Stimulated activated naive CD8-positive, alpha-beta T cell treated with anti-CD3 and anti-CD28 coated beads, Interleukin-15, amount 100 ng/mL, for 72 hours (primary cell): ENCODE measurements at regions not wholly inside any gene's neighbourhood (a gene's known extent, or its start where the extent isn't known, plus 50 kb on each side); places are given as distances from the start of the nearest gene placed in this dataset.
"Not testable (repeated sequence)": the region's sequence is repeated elsewhere in the genome, so short reads cannot be mapped to it uniquely, and the experiment has no call there.

Experiments
- ATAC-seq: fragments of 150-1000 bp; cut with Tn5 transposase; 2 replicates; pipeline ENCODE4 v1.10.0; 2021; ENCODE audit warnings: mild to moderate bottlenecking, moderate library complexity
- DNase-seq, 2 donors: peaks; one replicate each; pipeline ENCODE4 v3.0.0; 2021 to 2022
- H3K27ac Mint-ChIP-seq, 2 donors: one replicate each; pipeline ENCODE4 v1.8.0; 2022; ENCODE audit warnings: mild to moderate bottlenecking in 2 of 2, mixed read lengths in 2 of 2, moderate library complexity in 2 of 2
- H3K27me3 Mint-ChIP-seq: one replicate; pipeline ENCODE4 v1.8.0; 2022; ENCODE audit warnings: mixed read lengths
- H3K4me1 Mint-ChIP-seq: one replicate; pipeline ENCODE4 v1.8.0; 2022; ENCODE audit warnings: mild to moderate bottlenecking, mixed read lengths
- H3K4me3 Mint-ChIP-seq, 2 donors: one replicate each; pipeline ENCODE4 v1.8.0; 2022; ENCODE audit warnings: mild to moderate bottlenecking in 2 of 2, mixed read lengths in 2 of 2, moderate library complexity in 1 of 2
- H3K9me3 Mint-ChIP-seq, 2 donors: one replicate each; pipeline ENCODE4 v1.8.0; 2022; ENCODE audit warnings: mixed read lengths in 2 of 2

- DNase-seq (no peak), ATAC-seq (no peak)
- Mint-ChIP-seq H3K9me3 (peaks cover 7% of the 10 kb centered on the region in 2 donors), H3K4me1 (no peaks in the 10 kb centered on the region), H3K27me3 (peaks cover 3% of the 10 kb centered on the region), H3K4me3 (no peak overlapping the region), H3K27ac (no peak overlapping the region)
These were observed 72.9 kb downstream of the ZNF783 start for GRCh38 chr7:149334930-149335329.

- Mint-ChIP-seq H3K9me3 (peaks cover 30 to 44% of the 10 kb centered on the region in 2 donors), H3K4me3 (no peak overlapping the region), H3K4me1 (no peaks in the 10 kb centered on the region), H3K27ac (no peak overlapping the region), H3K27me3 (peaks cover 15% of the 10 kb centered on the region)
- DNase-seq (no peak), ATAC-seq (no peak)
These were observed 86.9 kb downstream of the ZNF783 start for GRCh38 chr7:149348758-149349369.

GRCh38 chr7:149353739-149354504, 91.9 kb downstream of the ZNF783 start:
- Mint-ChIP-seq H3K27ac (no peak overlapping the region), H3K9me3 (peaks cover 0 to 13% of the 10 kb centered on the region in 2 donors), H3K4me3 (no peak overlapping the region), H3K27me3 (no peaks in the 10 kb centered on the region), H3K4me1 (no peaks in the 10 kb centered on the region)
- ATAC-seq (no peak), DNase-seq (no peak)

- ATAC-seq, H3K27ac Mint-ChIP-seq, H3K4me1 Mint-ChIP-seq, H3K4me3 Mint-ChIP-seq, DNase-seq, H3K27me3 Mint-ChIP-seq: not testable (repeated sequence)
- H3K9me3 Mint-ChIP-seq = peaks cover 0 to 13% of the 10 kb centered on the region in 2 donors
These were observed 93.0 kb downstream of the ZNF783 start for GRCh38 chr7:149355035-149355389.

- no peak overlapping the region for H3K4me3 Mint-ChIP-seq
- peak; percentile 50 for ATAC-seq
- H3K9me3 Mint-ChIP-seq = peaks cover 0 to 17% of the 10 kb centered on the region in 2 donors
- H3K4me1 Mint-ChIP-seq = no peaks in the 10 kb centered on the region
- no peaks in the 10 kb centered on the region for H3K27me3 Mint-ChIP-seq
- peak overlapping the region in 1 of 2 donors; percentile 82 for H3K27ac Mint-ChIP-seq
- no peak for DNase-seq
These were observed 93.5 kb downstream of the ZNF783 start for GRCh38 chr7:149355390-149356048.

GRCh38 chr7:149362696-149363095, 98.2 kb downstream of the ZNF777 start:
- Mint-ChIP-seq H3K4me3 (no peak overlapping the region), H3K4me1 (peaks cover 4% of the 10 kb centered on the region), H3K27me3 (peaks cover 13% of the 10 kb centered on the region), H3K27ac (no peak overlapping the region), H3K9me3 (peaks cover 13 to 44% of the 10 kb centered on the region in 2 donors)
- no peak for DNase-seq
- no peak for ATAC-seq

- Mint-ChIP-seq H3K4me3 (no peak overlapping the region), H3K27ac (peak overlapping the region in 1 of 2 donors; percentile 37), H3K27me3 (peaks cover 23% of the 10 kb centered on the region), H3K4me1 (peaks cover 5% of the 10 kb centered on the region), H3K9me3 (peaks cover 13 to 29% of the 10 kb centered on the region in 2 donors)
- no peak for DNase-seq
- no peak for ATAC-seq
These were observed 93.3 kb downstream of the ZNF777 start for GRCh38 chr7:149367418-149368180.

- peaks cover 23% of the 10 kb centered on the region for H3K27me3 Mint-ChIP-seq
- ATAC-seq (no peak), DNase-seq (no peak)
- H3K9me3 Mint-ChIP-seq = peaks cover 17 to 32% of the 10 kb centered on the region in 2 donors
- H3K27ac Mint-ChIP-seq = no peak overlapping the region
- peaks cover 5% of the 10 kb centered on the region for H3K4me1 Mint-ChIP-seq
- H3K4me3 Mint-ChIP-seq = no peak overlapping the region
These were observed 91.4 kb downstream of the ZNF777 start for GRCh38 chr7:149369497-149369896.

GRCh38 chr7:149370790-149371189, 90.1 kb downstream of the ZNF777 start:
- H3K27me3 Mint-ChIP-seq = peaks cover 20% of the 10 kb centered on the region
- no peak overlapping the region for H3K4me3 Mint-ChIP-seq
- peaks cover 5% of the 10 kb centered on the region for H3K4me1 Mint-ChIP-seq
- ATAC-seq (no peak), DNase-seq (no peak)
- no peak overlapping the region for H3K27ac Mint-ChIP-seq
- peaks cover 13 to 25% of the 10 kb centered on the region in 2 donors for H3K9me3 Mint-ChIP-seq

- peaks cover 9 to 20% of the 10 kb centered on the region in 2 donors for H3K9me3 Mint-ChIP-seq
- DNase-seq (no peak), ATAC-seq (no peak)
- peaks cover 7% of the 10 kb centered on the region for H3K27me3 Mint-ChIP-seq
- no peak overlapping the region for H3K4me3 Mint-ChIP-seq
- H3K27ac Mint-ChIP-seq = no peak overlapping the region
- no peaks in the 10 kb centered on the region for H3K4me1 Mint-ChIP-seq
These were observed 87.8 kb downstream of the ZNF777 start for GRCh38 chr7:149373089-149373488.

GRCh38 chr7:149375234-149376008, 85.4 kb downstream of the ZNF777 start:
- peaks cover 17 to 33% of the 10 kb centered on the region in 2 donors for H3K9me3 Mint-ChIP-seq
- ATAC-seq = no peak
- H3K27ac Mint-ChIP-seq = no peak overlapping the region
- no peaks in the 10 kb centered on the region for H3K27me3 Mint-ChIP-seq
- no peaks in the 10 kb centered on the region for H3K4me1 Mint-ChIP-seq
- H3K4me3 Mint-ChIP-seq = no peak overlapping the region
- DNase-seq = no peak

- no peak for DNase-seq
- Mint-ChIP-seq H3K4me1 (no peaks in the 10 kb centered on the region), H3K9me3 (peaks cover 24 to 29% of the 10 kb centered on the region in 2 donors), H3K27me3 (no peaks in the 10 kb centered on the region), H3K4me3 (no peak overlapping the region), H3K27ac (no peak overlapping the region)
- ATAC-seq = no peak
These were observed 83.5 kb downstream of the ZNF777 start for GRCh38 chr7:149377386-149377785.

GRCh38 chr7:149379625-149380024, 81.2 kb downstream of the ZNF777 start:
- no peak overlapping the region for H3K27ac Mint-ChIP-seq
- H3K27me3 Mint-ChIP-seq = peaks cover 12% of the 10 kb centered on the region
- ATAC-seq (no peak), DNase-seq (no peak)
- no peaks in the 10 kb centered on the region for H3K4me1 Mint-ChIP-seq
- H3K4me3 Mint-ChIP-seq = no peak overlapping the region
- H3K9me3 Mint-ChIP-seq = peaks cover 15 to 19% of the 10 kb centered on the region in 2 donors

- no peak overlapping the region for H3K4me3 Mint-ChIP-seq
- peaks cover 15 to 19% of the 10 kb centered on the region in 2 donors for H3K9me3 Mint-ChIP-seq
- ATAC-seq = no peak
- DNase-seq = no peak
- H3K27ac Mint-ChIP-seq = no peak overlapping the region
- H3K27me3 Mint-ChIP-seq = peaks cover 12% of the 10 kb centered on the region
- no peaks in the 10 kb centered on the region for H3K4me1 Mint-ChIP-seq
These were observed 79.6 kb downstream of the ZNF777 start for GRCh38 chr7:149381245-149381644.
